Nephron progenitor cell (in vitro differentiated cells): ENCODE measurements at regions not wholly inside any gene's neighbourhood (a gene's known extent, or its start where the extent isn't known, plus 50 kb on each side); places are given as distances from the start of the nearest gene placed in this dataset.

Experiments
- DNase-seq: peaks from one replicate; pipeline ENCODE4 v3.0.0; 2021
- H3K27ac Mint-ChIP-seq: 2 replicates; pipeline ENCODE4 v1.8.0; 2021; ENCODE audit warnings: mild to moderate bottlenecking, moderate library complexity, mixed read lengths
- H3K27me3 Mint-ChIP-seq: 2 replicates; pipeline ENCODE4 v1.8.0; 2021; ENCODE audit warnings: mild to moderate bottlenecking, low read depth, mixed read lengths; ENCODE audit not compliant: poor library complexity
- H3K36me3 Mint-ChIP-seq: 2 replicates; pipeline ENCODE4 v1.8.0; 2021; ENCODE audit warnings: low read depth, mixed read lengths
- H3K4me1 Mint-ChIP-seq: 2 replicates; pipeline ENCODE4 v1.8.0; 2021; ENCODE audit warnings: mixed read lengths
- H3K4me3 Mint-ChIP-seq: 2 replicates; pipeline ENCODE4 v1.8.0; 2021; ENCODE audit warnings: mild to moderate bottlenecking, moderate library complexity, mixed read lengths
- H3K9me3 Mint-ChIP-seq: 2 replicates; pipeline ENCODE4 v1.8.0; 2021; ENCODE audit warnings: mild to moderate bottlenecking, moderate library complexity, mixed read lengths
- TF ChIP-seq, protein P1 (sequence below): fragments of 200-600 bp; sonication (generic); IDR thresholded peaks from 2 replicates; pipeline ENCODE4 v1.5.0; 2021; ENCODE audit warnings: antibody characterized with exemption

- peaks cover 64% of the 10 kb centered on the region for H3K9me3 Mint-ChIP-seq
- H3K27me3 Mint-ChIP-seq, result no peaks in the 10 kb centered on the region
- H3K4me1 Mint-ChIP-seq, result peaks cover 42% of the 10 kb centered on the region
- peaks cover 52% of the 10 kb centered on the region for H3K36me3 Mint-ChIP-seq
- TF ChIP-seq, protein P1, sequence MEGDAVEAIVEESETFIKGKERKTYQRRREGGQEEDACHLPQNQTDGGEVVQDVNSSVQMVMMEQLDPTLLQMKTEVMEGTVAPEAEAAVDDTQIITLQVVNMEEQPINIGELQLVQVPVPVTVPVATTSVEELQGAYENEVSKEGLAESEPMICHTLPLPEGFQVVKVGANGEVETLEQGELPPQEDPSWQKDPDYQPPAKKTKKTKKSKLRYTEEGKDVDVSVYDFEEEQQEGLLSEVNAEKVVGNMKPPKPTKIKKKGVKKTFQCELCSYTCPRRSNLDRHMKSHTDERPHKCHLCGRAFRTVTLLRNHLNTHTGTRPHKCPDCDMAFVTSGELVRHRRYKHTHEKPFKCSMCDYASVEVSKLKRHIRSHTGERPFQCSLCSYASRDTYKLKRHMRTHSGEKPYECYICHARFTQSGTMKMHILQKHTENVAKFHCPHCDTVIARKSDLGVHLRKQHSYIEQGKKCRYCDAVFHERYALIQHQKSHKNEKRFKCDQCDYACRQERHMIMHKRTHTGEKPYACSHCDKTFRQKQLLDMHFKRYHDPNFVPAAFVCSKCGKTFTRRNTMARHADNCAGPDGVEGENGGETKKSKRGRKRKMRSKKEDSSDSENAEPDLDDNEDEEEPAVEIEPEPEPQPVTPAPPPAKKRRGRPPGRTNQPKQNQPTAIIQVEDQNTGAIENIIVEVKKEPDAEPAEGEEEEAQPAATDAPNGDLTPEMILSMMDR, result no peak
- peak overlapping the region; percentile 1 for H3K4me3 Mint-ChIP-seq
- DNase-seq, result peak; percentile 16
- peak overlapping the region; percentile 74 for H3K27ac Mint-ChIP-seq
Measured at GRCh38 chr3:162601101-162601670, 1104.6 kb downstream of the OTOL1 start.

DNA sequence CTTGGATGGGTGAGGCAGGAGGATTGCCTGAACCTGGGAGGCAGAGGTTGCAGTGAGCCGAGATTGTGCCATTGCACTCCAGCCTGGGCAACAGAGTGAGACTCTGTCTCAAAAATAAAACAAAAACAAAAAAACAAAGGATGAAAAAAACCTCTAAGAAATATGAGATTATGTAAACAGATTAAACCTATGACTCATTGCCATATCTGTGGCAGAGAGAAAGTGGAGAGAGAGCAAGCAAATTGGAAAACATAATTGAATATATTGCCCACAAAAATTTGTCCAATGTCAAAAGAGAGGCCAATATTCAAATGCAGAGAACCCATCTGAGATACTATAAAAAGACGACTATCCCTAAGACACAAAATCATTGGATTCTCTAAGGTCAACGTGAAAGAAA, 1106.0 kb downstream of the OTOL1 start:
- Mint-ChIP-seq H3K4me1 (peaks cover 35% of the 10 kb centered on the region), H3K27me3 (no peaks in the 10 kb centered on the region), H3K4me3 (no peak overlapping the region), H3K9me3 (peaks cover 75% of the 10 kb centered on the region), H3K27ac (no peak overlapping the region), H3K36me3 (peaks cover 57% of the 10 kb centered on the region)
- TF ChIP-seq, protein P1, result no peak
- DNase-seq, result no peak

DNA sequence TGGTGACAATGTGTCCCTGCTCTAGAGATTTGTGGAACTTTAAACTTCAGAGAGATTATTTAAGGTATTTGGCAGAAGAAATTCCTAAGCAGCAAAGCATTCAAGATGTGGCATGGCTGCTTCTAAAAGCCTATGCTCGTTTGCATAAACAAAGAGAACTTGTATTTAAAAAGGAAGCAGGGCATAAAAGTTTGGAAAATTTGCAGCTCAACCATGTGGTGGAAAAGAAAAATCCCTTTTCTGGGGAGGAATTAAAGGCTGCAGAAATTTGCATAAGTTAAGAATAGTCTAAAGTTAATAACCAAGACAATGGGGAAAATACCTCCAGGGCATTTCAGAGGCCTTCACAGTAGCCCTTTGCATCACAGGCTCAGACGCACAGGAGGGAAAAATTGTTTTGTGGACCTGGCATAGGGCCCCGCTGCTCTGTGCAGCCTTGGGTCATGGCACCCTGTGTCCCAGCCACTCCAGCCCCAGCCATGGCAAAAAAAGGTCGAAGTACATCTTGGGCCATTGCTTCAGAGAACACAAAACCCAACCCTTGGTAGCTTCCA, 1109.1 kb downstream of the OTOL1 start:
- Mint-ChIP-seq H3K9me3 (peaks cover 60% of the 10 kb centered on the region), H3K27ac (no peak overlapping the region), H3K36me3 (peaks cover 44% of the 10 kb centered on the region), H3K27me3 (no peaks in the 10 kb centered on the region), H3K4me1 (peaks cover 14% of the 10 kb centered on the region), H3K4me3 (no peak overlapping the region)
- TF ChIP-seq, protein P1, result no peak
- no peak for DNase-seq

GRCh38 chr3:162610261-162610660, 1113.7 kb downstream of the OTOL1 start:
- TF ChIP-seq, protein P1, result no peak
- Mint-ChIP-seq H3K9me3 (peaks cover 19% of the 10 kb centered on the region), H3K4me3 (no peak overlapping the region), H3K27me3 (no peaks in the 10 kb centered on the region), H3K27ac (no peak overlapping the region), H3K4me1 (no peaks in the 10 kb centered on the region), H3K36me3 (peaks cover 7% of the 10 kb centered on the region)
- DNase-seq, result no peak

DNA sequence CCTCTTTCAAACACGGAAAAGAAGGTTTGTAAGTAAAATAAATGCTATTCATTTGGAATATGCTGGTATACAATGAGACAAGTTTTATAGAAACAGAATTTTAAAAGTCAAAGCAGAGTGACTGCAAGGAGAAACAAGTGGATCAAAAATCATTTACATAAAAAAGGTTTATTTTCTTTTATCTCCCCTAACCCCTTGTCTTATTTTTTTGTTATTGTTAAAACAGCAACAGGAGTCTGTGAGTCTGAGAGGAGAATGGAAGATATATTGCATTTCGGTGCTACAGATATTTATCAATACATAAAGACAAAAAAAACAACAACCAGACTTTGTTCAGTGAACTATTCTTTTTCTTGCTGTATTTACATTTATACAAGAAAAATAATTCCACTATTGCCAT, 1116.4 kb downstream of the OTOL1 start:
- Mint-ChIP-seq H3K4me1 (no peaks in the 10 kb centered on the region), H3K27me3 (no peaks in the 10 kb centered on the region), H3K27ac (no peak overlapping the region), H3K9me3 (peaks cover 6% of the 10 kb centered on the region), H3K36me3 (no peaks in the 10 kb centered on the region), H3K4me3 (no peak overlapping the region)
- no peak for DNase-seq
- TF ChIP-seq, protein P1, result no peak

DNA sequence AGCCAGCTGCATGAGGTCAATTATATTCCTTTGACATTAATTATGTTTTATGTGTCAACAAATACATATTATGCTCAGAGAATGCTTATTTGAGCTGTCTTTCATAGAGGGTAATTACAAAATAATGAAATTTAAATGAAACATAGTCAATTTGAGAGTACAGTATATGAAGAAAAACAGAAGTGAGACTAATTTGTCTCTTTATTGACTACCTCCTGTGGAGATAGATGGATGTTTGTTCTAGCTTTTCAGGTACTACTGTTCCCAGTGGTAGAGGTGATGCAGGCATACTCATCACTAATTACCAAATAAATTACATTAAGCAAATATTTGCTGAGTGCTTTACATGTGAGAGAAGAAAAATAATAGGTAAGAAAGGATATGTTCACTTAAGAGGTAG, 1129.6 kb downstream of the OTOL1 start:
- TF ChIP-seq, protein P1, result no peak

More for the DNA sequence above, 1129.6 kb downstream of the OTOL1 start:
- Mint-ChIP-seq H3K27ac (no peak overlapping the region), H3K4me1 (no peaks in the 10 kb centered on the region), H3K9me3 (peaks cover 20% of the 10 kb centered on the region), H3K4me3 (no peak overlapping the region), H3K27me3 (no peaks in the 10 kb centered on the region), H3K36me3 (peaks cover 7% of the 10 kb centered on the region)
- no peak for DNase-seq
